ENCODE measurements at regions not wholly inside any gene's neighbourhood (a gene's known extent, or its start where the extent isn't known, plus 50 kb on each side); places are given as distances from the start of the nearest gene placed in this dataset.

DNA sequence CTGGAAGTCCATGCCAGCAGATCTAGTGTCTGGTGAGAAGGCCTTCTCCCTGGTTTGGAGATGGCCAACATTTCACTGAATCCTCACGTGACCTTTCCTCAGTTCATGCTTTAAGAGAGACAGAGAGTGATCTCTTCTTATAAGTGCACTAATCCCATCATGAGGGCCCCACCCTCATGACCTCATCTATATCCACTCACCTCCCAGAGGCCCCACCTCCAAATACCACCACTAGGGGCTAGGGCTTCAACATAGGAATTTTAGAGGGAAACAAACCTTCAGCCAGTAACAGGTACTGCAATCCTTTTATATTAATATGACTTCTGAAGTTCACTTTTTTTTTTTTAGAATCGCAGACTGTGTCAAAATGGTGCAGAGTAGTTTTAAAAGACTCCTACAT, 496.9 kb upstream of the ADAMTS16 start:
- Histone ChIP-seq H3K4me3 (no peak overlapping the region), H3K4me1 (ENCODE audit: insufficient read depth) (no peaks in the 10 kb centered on the region), H3K27me3 (no peaks in the 10 kb centered on the region), H3K36me3 (no peaks in the 10 kb centered on the region), H3K27ac (no peak overlapping the region), H3K9me3 (no peaks in the 10 kb centered on the region)
- TF ChIP-seq, protein P1, sequence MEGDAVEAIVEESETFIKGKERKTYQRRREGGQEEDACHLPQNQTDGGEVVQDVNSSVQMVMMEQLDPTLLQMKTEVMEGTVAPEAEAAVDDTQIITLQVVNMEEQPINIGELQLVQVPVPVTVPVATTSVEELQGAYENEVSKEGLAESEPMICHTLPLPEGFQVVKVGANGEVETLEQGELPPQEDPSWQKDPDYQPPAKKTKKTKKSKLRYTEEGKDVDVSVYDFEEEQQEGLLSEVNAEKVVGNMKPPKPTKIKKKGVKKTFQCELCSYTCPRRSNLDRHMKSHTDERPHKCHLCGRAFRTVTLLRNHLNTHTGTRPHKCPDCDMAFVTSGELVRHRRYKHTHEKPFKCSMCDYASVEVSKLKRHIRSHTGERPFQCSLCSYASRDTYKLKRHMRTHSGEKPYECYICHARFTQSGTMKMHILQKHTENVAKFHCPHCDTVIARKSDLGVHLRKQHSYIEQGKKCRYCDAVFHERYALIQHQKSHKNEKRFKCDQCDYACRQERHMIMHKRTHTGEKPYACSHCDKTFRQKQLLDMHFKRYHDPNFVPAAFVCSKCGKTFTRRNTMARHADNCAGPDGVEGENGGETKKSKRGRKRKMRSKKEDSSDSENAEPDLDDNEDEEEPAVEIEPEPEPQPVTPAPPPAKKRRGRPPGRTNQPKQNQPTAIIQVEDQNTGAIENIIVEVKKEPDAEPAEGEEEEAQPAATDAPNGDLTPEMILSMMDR (IDR thresholded peaks at IDR 0.05): no peak
- TF ChIP-seq EP300 (IDR thresholded peaks at IDR 0.05) (no peak), POLR2A (IDR thresholded peaks at IDR 0.05) (no peak)
- WGBS, 3 donors: 88 to 90% (median 90%) methylated on average over 2 of the region's 2 CpGs
- no peak for DNase-seq
- intact Hi-C loops (cut with DNase I): no loop called here

DNA sequence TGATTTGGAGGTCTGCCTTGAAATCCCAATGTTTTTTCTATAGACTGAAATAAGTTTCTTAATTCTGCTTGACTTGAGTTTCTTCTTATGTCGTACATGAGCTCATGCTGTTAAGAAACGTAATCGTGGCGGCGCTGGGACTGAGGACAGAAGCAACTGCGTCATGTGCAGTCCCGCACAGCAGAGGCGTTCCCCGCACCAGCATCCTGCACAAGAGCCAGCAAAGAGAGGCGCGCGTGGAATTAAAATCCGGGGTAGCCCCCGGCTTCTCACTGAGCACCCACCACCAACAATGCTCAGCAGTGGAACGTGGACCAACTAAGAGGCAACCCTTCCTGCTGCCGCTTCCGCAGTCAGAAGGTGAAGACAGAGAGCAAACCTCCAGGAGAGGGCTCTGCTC, 496.2 kb upstream of the ADAMTS16 start:
- intact Hi-C loops (cut with DNase I): no loop called here
- DNase-seq: no peak
- no peak overlapping the region for H3K27ac ChIP-seq
- TF ChIP-seq EP300 (IDR thresholded peaks at IDR 0.05) (no peak), POLR2A (IDR thresholded peaks at IDR 0.05) (no peak)
- TF ChIP-seq, protein P1 (IDR thresholded peaks at IDR 0.05): no peak
- H3K27me3 ChIP-seq: no peaks in the 10 kb centered on the region
- H3K36me3 ChIP-seq: no peaks in the 10 kb centered on the region
- no peak overlapping the region for H3K4me3 ChIP-seq
- 91 to 95% (median 93%) methylated on average over 17 of the region's 17 CpGs for WGBS, 3 donors
- no peaks in the 10 kb centered on the region for H3K9me3 ChIP-seq
- no peaks in the 10 kb centered on the region for H3K4me1 ChIP-seq (ENCODE audit: insufficient read depth)

GRCh38 chr5:4646715-4647375, 493.3 kb upstream of the ADAMTS16 start:
- 17 to 25% (median 19%) methylated on average over 8 of the region's 8 CpGs for WGBS, 3 donors

DNA sequence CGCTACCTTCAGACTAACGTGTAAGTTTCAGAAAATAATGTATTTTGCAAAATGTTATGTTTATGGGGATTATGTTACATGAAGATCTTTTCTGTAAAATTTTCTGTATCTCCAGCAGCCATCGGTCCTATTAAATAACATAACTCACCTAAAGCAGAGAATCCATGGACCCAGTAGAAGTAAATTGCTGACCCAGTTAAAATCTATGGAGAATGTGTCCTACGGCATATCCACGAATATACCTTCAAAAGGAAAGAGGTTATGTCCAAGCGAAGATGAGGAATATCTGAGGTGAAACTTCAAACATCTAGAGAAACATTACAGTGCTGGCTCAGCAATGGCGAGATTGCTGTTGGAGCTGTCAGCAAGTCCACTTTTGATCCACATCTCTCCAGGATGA, 492.2 kb upstream of the ADAMTS16 start:
- WGBS, 3 donors: 83 to 88% (median 86%) methylated on average over 7 of the region's 7 CpGs

More at GRCh38 chr5:4646715-4647375, 493.3 kb upstream of the ADAMTS16 start:
- no peaks in the 10 kb centered on the region for H3K27me3 ChIP-seq
- no peaks in the 10 kb centered on the region for H3K9me3 ChIP-seq
- no peak overlapping the region for H3K4me3 ChIP-seq
- H3K4me1 ChIP-seq (ENCODE audit: insufficient read depth): no peaks in the 10 kb centered on the region
- no peak overlapping the region for H3K27ac ChIP-seq
- TF ChIP-seq, protein P1 (IDR thresholded peaks at IDR 0.05): no peak
- no peak for TF ChIP-seq POLR2A (IDR thresholded peaks at IDR 0.05)
- no peak for TF ChIP-seq EP300 (IDR thresholded peaks at IDR 0.05)
- intact Hi-C loops (cut with DNase I): no loop called here
- DNase-seq: no peak
- H3K36me3 ChIP-seq: no peaks in the 10 kb centered on the region

More for the DNA sequence above, 492.2 kb upstream of the ADAMTS16 start:
- H3K27ac ChIP-seq: no peak overlapping the region
- H3K36me3 ChIP-seq: no peaks in the 10 kb centered on the region
- no peak for TF ChIP-seq POLR2A (IDR thresholded peaks at IDR 0.05)
- TF ChIP-seq EP300 (IDR thresholded peaks at IDR 0.05): no peak
- TF ChIP-seq, protein P1 (IDR thresholded peaks at IDR 0.05): no peak
- DNase-seq: no peak
- intact Hi-C loops (cut with DNase I): no loop called here
- no peaks in the 10 kb centered on the region for H3K4me1 ChIP-seq (ENCODE audit: insufficient read depth)
- no peaks in the 10 kb centered on the region for H3K27me3 ChIP-seq
- H3K4me3 ChIP-seq: no peak overlapping the region
- H3K9me3 ChIP-seq: no peaks in the 10 kb centered on the region

Data from ovary (tissue), 7 donors.